GM06990 (cell line): ENCODE measurements at regions not wholly inside any gene's neighbourhood (a gene's known extent, or its start where the extent isn't known, plus 50 kb on each side); places are given as distances from the start of the nearest gene placed in this dataset.

Source experiments
- DNase-seq: peaks from one replicate; pipeline ENCODE4 v3.0.0-alpha.2; 2011; ENCODE audit not compliant: insufficient read length; ENCODE audit errors: extremely low read depth
- H3K27me3 ChIP-seq: replicated peaks from 2 replicates; pipeline ENCODE4 v1.6.0; 2011; ENCODE audit warnings: low read length; ENCODE audit not compliant: control insufficient read depth, insufficient read depth
- H3K36me3 ChIP-seq: 2 replicates; pipeline ENCODE4 v1.5.1; 2011; ENCODE audit warnings: low read length; ENCODE audit not compliant: control insufficient read depth, insufficient read depth
- H3K4me3 ChIP-seq: replicated peaks from 2 replicates; pipeline ENCODE4 v1.5.1; 2011; ENCODE audit warnings: low read depth, mild to moderate bottlenecking, control low read depth, low read length
- TF ChIP-seq, protein P1 (sequence below): IDR thresholded peaks from 2 replicates; pipeline ENCODE4 v1.5.1; 2011; ENCODE audit warnings: low read length, control low read depth, mild to moderate bottlenecking, inconsistent platforms; ENCODE audit not compliant: insufficient read depth, poor library complexity, severe bottlenecking

DNA sequence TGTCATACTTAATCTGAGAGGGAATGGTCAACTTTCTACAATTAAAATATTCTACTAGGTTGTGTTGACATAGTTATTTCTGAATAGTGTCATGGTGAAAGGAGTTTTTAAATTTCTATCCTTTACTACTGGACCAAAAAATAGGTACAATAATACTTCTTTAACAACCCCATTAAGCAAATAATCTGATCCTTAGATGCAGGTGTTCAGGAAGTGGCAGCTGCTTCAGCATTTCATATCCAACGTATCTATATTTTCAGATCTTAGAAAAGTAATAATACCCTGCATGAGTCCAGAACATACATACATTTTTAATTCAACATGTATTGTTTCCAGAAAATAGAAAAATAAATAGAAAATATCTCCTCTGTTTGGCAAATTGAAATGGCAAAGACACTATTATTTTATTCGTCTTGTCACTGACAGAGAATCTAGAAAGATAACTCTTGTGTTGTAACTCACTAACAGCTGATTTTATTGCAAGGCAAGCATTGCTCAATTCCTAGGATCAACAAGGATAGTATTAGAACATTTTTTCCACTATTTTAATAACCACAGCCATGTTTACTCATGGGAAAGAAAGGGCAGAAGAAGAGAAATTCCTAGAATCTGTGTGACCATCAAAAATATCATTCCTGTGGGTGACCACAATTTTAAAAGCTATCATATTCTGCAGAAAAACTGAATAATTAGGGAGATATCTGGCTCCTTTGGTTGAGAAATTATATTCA lies 159.3 kb upstream of the CNTNAP2 start:
- no peaks in the 10 kb centered on the region for H3K27me3 ChIP-seq
- H3K36me3 ChIP-seq: no peaks in the 10 kb centered on the region
- no peak overlapping the region for H3K4me3 ChIP-seq
- TF ChIP-seq, protein P1, sequence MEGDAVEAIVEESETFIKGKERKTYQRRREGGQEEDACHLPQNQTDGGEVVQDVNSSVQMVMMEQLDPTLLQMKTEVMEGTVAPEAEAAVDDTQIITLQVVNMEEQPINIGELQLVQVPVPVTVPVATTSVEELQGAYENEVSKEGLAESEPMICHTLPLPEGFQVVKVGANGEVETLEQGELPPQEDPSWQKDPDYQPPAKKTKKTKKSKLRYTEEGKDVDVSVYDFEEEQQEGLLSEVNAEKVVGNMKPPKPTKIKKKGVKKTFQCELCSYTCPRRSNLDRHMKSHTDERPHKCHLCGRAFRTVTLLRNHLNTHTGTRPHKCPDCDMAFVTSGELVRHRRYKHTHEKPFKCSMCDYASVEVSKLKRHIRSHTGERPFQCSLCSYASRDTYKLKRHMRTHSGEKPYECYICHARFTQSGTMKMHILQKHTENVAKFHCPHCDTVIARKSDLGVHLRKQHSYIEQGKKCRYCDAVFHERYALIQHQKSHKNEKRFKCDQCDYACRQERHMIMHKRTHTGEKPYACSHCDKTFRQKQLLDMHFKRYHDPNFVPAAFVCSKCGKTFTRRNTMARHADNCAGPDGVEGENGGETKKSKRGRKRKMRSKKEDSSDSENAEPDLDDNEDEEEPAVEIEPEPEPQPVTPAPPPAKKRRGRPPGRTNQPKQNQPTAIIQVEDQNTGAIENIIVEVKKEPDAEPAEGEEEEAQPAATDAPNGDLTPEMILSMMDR: no peak
- DNase-seq: no peak

DNA sequence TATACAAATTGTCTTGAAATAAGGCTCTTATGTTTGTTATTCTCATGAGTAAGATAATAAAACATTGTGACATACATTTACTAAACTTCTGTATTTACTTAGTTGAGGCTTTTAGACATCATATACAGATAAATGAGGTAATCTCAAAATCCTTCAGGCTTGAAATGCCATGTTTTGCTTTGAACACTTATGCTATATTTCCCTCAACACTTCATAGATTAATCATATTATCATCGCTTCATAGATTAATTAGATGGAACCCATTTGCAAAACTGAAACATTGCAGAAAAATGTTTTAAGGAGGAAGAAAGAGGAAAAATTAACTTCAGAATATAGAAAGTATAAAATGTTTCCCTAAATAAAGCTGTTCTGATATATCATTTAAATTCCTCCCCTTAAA lies 165.0 kb upstream of the CNTNAP2 start:
- TF ChIP-seq, protein P1: no peak
- H3K27me3 ChIP-seq: no peaks in the 10 kb centered on the region
- H3K36me3 ChIP-seq: no peaks in the 10 kb centered on the region

DNA sequence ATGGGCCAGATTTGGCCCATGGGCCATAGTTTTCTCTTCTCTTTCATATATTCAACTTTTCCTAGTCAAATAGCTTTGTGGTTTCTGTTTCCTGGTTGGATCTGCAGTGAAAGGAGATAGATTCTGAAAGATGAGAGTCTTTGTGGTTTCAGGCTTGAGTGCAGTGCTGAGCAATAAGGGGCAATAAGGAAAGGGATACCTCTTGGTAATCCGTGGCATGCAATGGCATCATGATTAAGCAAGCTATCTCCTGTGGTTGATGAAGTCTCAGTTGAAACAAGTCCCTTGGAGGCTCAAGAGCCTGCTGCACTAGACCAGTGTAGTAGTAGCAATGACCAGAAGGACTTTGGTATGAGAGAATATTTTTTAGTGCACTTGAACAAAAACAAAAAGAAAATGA lies 187.7 kb upstream of the CNTNAP2 start:
- no peak for DNase-seq
- H3K36me3 ChIP-seq: no peaks in the 10 kb centered on the region
- no peaks in the 10 kb centered on the region for H3K27me3 ChIP-seq
- H3K4me3 ChIP-seq: no peak overlapping the region
- TF ChIP-seq, protein P1: no peak

More for the DNA sequence above, 165.0 kb upstream of the CNTNAP2 start:
- H3K4me3 ChIP-seq: no peak overlapping the region
- DNase-seq: no peak

DNA sequence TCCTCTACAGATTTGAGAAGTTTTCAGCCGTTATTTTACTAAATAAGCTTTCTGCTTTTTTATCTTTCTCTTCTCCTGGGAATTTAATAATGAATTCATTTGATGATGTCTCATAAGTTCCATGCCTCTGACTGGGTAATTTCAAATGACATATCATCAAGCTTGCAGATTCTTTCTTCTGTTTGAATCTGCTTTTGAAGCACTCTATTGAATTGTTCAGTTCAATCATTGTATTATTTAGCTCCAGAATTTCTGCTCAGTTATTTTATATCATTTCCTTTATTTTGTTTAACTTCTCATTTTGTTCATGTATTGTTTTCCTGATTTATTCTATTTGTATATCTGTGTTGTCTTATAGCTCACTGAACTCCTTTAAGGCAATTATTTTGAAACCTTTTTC lies 196.9 kb upstream of the CNTNAP2 start:
- H3K4me3 ChIP-seq: no peak overlapping the region
- TF ChIP-seq, protein P1: no peak
- H3K36me3 ChIP-seq: no peaks in the 10 kb centered on the region
- H3K27me3 ChIP-seq: no peaks in the 10 kb centered on the region
- no peak for DNase-seq

DNA sequence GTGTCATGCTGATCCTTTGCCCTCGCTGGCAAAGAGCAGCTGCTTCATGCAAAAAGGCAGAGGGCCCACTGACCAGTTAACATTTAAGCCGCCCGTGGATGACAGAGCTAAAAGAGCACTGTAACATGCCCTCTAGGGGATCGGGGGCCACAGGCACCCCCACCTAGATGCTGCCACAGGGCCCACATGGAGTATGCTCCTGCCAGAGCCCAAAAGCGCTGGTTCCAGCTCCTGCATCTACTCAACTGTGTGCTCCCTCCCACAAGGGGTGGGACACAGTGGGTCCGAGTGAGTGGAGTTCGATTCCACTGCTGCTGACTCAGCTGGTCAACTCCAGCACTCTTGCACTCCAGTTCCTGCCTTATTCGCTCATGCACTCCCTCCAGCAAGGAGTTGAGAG lies 199.8 kb upstream of the CNTNAP2 start:
- Histone ChIP-seq H3K4me3 (no peak overlapping the region), H3K27me3 (no peaks in the 10 kb centered on the region), H3K36me3 (no peaks in the 10 kb centered on the region)
- DNase-seq: no peak
- TF ChIP-seq, protein P1: no peak

DNA sequence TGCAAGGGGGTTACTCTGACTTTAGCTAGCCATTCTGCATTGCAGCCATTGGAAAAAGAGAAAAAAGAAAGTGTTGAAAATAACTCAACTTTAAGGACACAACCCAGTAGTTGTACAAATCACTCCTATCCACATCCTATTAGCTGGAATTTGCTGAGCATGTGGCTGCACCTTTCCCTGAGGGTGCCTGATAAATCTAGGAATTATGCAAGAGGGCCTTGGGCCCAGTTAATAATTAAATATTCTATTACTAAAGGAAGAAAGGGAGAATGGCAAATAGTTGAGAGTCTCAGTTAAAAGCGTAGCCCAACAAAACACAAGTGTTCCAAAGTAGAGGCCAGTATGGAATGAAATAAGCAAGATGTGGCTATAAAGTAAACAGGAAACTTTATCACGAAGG lies 200.9 kb upstream of the CNTNAP2 start:
- TF ChIP-seq, protein P1: no peak

More for the DNA sequence above, 200.9 kb upstream of the CNTNAP2 start:
- Histone ChIP-seq H3K36me3 (no peaks in the 10 kb centered on the region), H3K4me3 (no peak overlapping the region), H3K27me3 (no peaks in the 10 kb centered on the region)
- no peak for DNase-seq
